ENCODE measurements at regions not wholly inside any gene's neighbourhood (a gene's known extent, or its start where the extent isn't known, plus 50 kb on each side); places are given as distances from the start of the nearest gene placed in this dataset.

- Histone ChIP-seq H3K4me3 (replicated peaks in 1 of 3; ENCODE audit: insufficient read depth in 1 of 3, low read depth in 1 of 3, low read length in 3 of 3) (no peak overlapping the region), H4K20me1 (replicated peaks; ENCODE audit: control insufficient read depth, extremely low read depth, insufficient read depth, low read length) (no peaks in the 10 kb centered on the region), H3K27ac (ENCODE audit: insufficient read depth, low read depth, low read length) (no peak overlapping the region), H3K9me1 (replicated peaks; ENCODE audit: control insufficient read depth, extremely low read depth, insufficient read depth, low read length) (no peaks in the 10 kb centered on the region), H3K79me2 (ENCODE audit: control insufficient read depth, insufficient read depth, low read length) (no peaks in the 10 kb centered on the region), H3K27me3 (ENCODE audit: control insufficient read depth in 2 of 2, insufficient read depth in 2 of 2, low read length in 2 of 2) (no peaks in the 10 kb centered on the region), H3K9me3 (replicated peaks; ENCODE audit: control insufficient read depth, insufficient read depth, low read length) (no peaks in the 10 kb centered on the region), H3K9ac (replicated peaks; ENCODE audit: extremely low read depth, insufficient read depth, low read length) (no peak overlapping the region), H3K36me3 (ENCODE audit: control insufficient read depth in 2 of 2, extremely low read depth in 1 of 2, insufficient read depth in 2 of 2, low read length in 2 of 2) (no peaks in the 10 kb centered on the region), H3K4me2 (ENCODE audit: insufficient read depth, low read length) (no peak overlapping the region), H3K4me1 (ENCODE audit: control insufficient read depth, extremely low read depth, insufficient read depth, low read length) (no peaks in the 10 kb centered on the region), H2AFZ (ENCODE audit: low read depth, low read length) (no peak overlapping the region)
- FAIRE-seq: no peak
- ChIA-PET POLR2A (no interaction called here), CTCF (no interaction called here)
- intact Hi-C loops (cut with micrococcal nuclease): no loop called here
- TF ChIP-seq JUN (IDR thresholded peaks at IDR 0.05; ENCODE audit: borderline replicate concordance, insufficient read depth, insufficient read length, low read depth) (no peak), POLR2AphosphoS5 (IDR thresholded peaks at IDR 0.05; ENCODE audit: insufficient read depth, low read depth, low read length) (no peak), CTCF (IDR thresholded peaks at IDR 0.05; ENCODE audit: extremely low read depth in 1 of 2, insufficient read depth in 1 of 2, low read depth in 1 of 2, low read length in 2 of 2) (no peak), GATA2 (IDR thresholded peaks at IDR 0.05; ENCODE audit: insufficient read depth, insufficient read length, low read depth, low read length) (no peak), FOS (IDR thresholded peaks at IDR 0.05; ENCODE audit: borderline replicate concordance, insufficient read depth, low read length) (no peak), MAX (IDR thresholded peaks at IDR 0.05; ENCODE audit: insufficient read depth, insufficient read length) (no peak), MYC (IDR thresholded peaks at IDR 0.05; ENCODE audit: low read depth, low read length) (no peak), EZH2 (IDR thresholded peaks at IDR 0.05; ENCODE audit: borderline replicate concordance, low read depth, low read length, severe bottlenecking) (no peak), POLR2A (IDR thresholded peaks at IDR 0.05; ENCODE audit: low read depth, low read length) (no peak)
- dilution Hi-C loops (cut with MboI; ENCODE audit: extremely low pct_ligation_motif_present, low sequenced_read_pairs): no loop called here
- no peak for DNase-seq (ENCODE audit: low read depth, low spot score)
- no TSS peak for BruUV-seq (replicated peaks)
These were observed 1020.9 kb upstream of the INTU start for GRCh38 chr4:126611900-126612299.
